Peyer's patch (tissue), 4 donors: ENCODE measurements at regions not wholly inside any gene's neighbourhood (a gene's known extent, or its start where the extent isn't known, plus 50 kb on each side); places are given as distances from the start of the nearest gene placed in this dataset.
A peak's percentile ranks its signal among the peaks of the same experiment; 100 is the strongest.

Experiments used
- DNase-seq, 3 donors: peaks; one replicate each; pipeline ENCODE4 v3.0.0-alpha.2; 2017 to 2019
- H3K27ac ChIP-seq, 4 donors: fragments of 200-600 bp; sonication (generic); one replicate each; pipeline ENCODE4 v1.5.1; 2016 to 2019
- H3K27me3 ChIP-seq, 2 donors: fragments of 200-600 bp; sonication (generic); one replicate each; pipeline ENCODE4 v1.5.1; 2019
- H3K36me3 ChIP-seq, 3 donors: fragments of 200-600 bp; sonication (generic); one replicate each; pipeline ENCODE4 v1.5.1; 2016 to 2019
- H3K4me1 ChIP-seq, 4 donors: fragments of 200-600 bp; sonication (generic); one replicate each; pipeline ENCODE4 v1.5.1; 2016 to 2019
- H3K4me3 ChIP-seq, 4 donors: fragments of 200-600 bp; sonication (generic); 1 replicate in 3 of 4; 2 replicates in 1 of 4; pipeline ENCODE4 v1.5.1; 2016 to 2019; ENCODE audit warnings: mild to moderate bottlenecking in 1 of 4
- H3K9me3 ChIP-seq, 4 donors: fragments of 200-600 bp; sonication (generic); one replicate each; pipeline ENCODE4 v1.5.1; 2016 to 2019; ENCODE audit warnings: mild to moderate bottlenecking in 1 of 4
- CTCF ChIP-seq, 6 experiments: fragments of 450-650 bp in 4 of 6; fragments of 200-600 bp in 2 of 6; sonication (generic) in 1 of 6; IDR thresholded peaks; one replicate each; pipeline ENCODE4 v1.5.1; 2017 to 2019; ENCODE audit warnings: antibody characterized with exemption in 6 of 6, mild to moderate bottlenecking in 3 of 6, moderate library complexity in 1 of 6
- POLR2A ChIP-seq, 2 donors: fragments of 450-650 bp; IDR thresholded peaks; one replicate each; pipeline ENCODE4 v1.5.1; 2017; ENCODE audit warnings: antibody characterized with exemption in 2 of 2, mild to moderate bottlenecking in 2 of 2, moderate library complexity in 2 of 2

- H3K27ac ChIP-seq: no peak overlapping the region
- no peak overlapping the region for H3K4me3 ChIP-seq
- H3K4me1 ChIP-seq: peaks cover 0 to 3% (median 0%) of the 10 kb centered on the region in 4 donors
- no peaks in the 10 kb centered on the region for H3K27me3 ChIP-seq
- no peak for DNase-seq
- TF ChIP-seq CTCF (IDR thresholded peaks at IDR 0.05): no peak
- no peak for TF ChIP-seq POLR2A (IDR thresholded peaks at IDR 0.05)
- no peaks in the 10 kb centered on the region for H3K9me3 ChIP-seq
- no peaks in the 10 kb centered on the region for H3K36me3 ChIP-seq
Measured at GRCh38 chr10:92747066-92747465, 57.3 kb downstream of the HHEX start.

- H3K9me3 ChIP-seq: no peaks in the 10 kb centered on the region
- DNase-seq: peak; percentile 40 to 68 (median 52)
- H3K4me1 ChIP-seq: peaks cover 0 to 2% (median 0%) of the 10 kb centered on the region in 4 donors
- H3K36me3 ChIP-seq: no peaks in the 10 kb centered on the region
- TF ChIP-seq POLR2A (IDR thresholded peaks at IDR 0.05) (no peak), CTCF (IDR thresholded peaks at IDR 0.05) (no peak)
- H3K27ac ChIP-seq: no peak overlapping the region
- H3K4me3 ChIP-seq: no peak overlapping the region
- no peaks in the 10 kb centered on the region for H3K27me3 ChIP-seq
Measured at GRCh38 chr10:92747600-92747999, 57.8 kb downstream of the HHEX start.

GRCh38 chr10:92750791-92751533 is 61.2 kb downstream of the HHEX start:
- no peak overlapping the region for H3K4me3 ChIP-seq
- H3K27ac ChIP-seq: no peak overlapping the region
- no peak for DNase-seq
- no peaks in the 10 kb centered on the region for H3K9me3 ChIP-seq
- H3K27me3 ChIP-seq: no peaks in the 10 kb centered on the region
- H3K36me3 ChIP-seq: no peaks in the 10 kb centered on the region
- peaks cover 0 to 5% (median 2%) of the 10 kb centered on the region in 4 donors for H3K4me1 ChIP-seq
- TF ChIP-seq POLR2A (IDR thresholded peaks at IDR 0.05) (no peak), CTCF (IDR thresholded peaks at IDR 0.05) (no peak)

- H3K27me3 ChIP-seq: no peaks in the 10 kb centered on the region
- TF ChIP-seq POLR2A (IDR thresholded peaks at IDR 0.05) (no peak), CTCF (IDR thresholded peaks at IDR 0.05) (no peak)
- no peak overlapping the region for H3K4me3 ChIP-seq
- DNase-seq: no peak
- H3K27ac ChIP-seq: no peak overlapping the region
- H3K36me3 ChIP-seq: no peaks in the 10 kb centered on the region
- H3K9me3 ChIP-seq: no peaks in the 10 kb centered on the region
- peaks cover 0 to 8% (median 3%) of the 10 kb centered on the region in 4 donors for H3K4me1 ChIP-seq
Measured at GRCh38 chr10:92751534-92751811, 61.7 kb downstream of the HHEX start.

- TF ChIP-seq POLR2A (IDR thresholded peaks at IDR 0.05): no peak
- TF ChIP-seq CTCF (IDR thresholded peaks at IDR 0.05): no peak
- DNase-seq: no peak
Measured at GRCh38 chr10:92751827-92752226, 62.1 kb downstream of the HHEX start.

More at GRCh38 chr10:92751827-92752226, 62.1 kb downstream of the HHEX start:
- Histone ChIP-seq H3K9me3 (no peaks in the 10 kb centered on the region), H3K4me3 (no peak overlapping the region), H3K27me3 (no peaks in the 10 kb centered on the region), H3K4me1 (peaks cover 0 to 10% (median 4%) of the 10 kb centered on the region in 4 donors), H3K27ac (no peak overlapping the region), H3K36me3 (no peaks in the 10 kb centered on the region)
